Fibroblast of peridontal ligament (primary cell): ENCODE measurements at regions not wholly inside any gene's neighbourhood (a gene's known extent, or its start where the extent isn't known, plus 50 kb on each side); places are given as distances from the start of the nearest gene placed in this dataset.
"Not testable (repeated sequence)": the region's sequence is repeated elsewhere in the genome, so short reads cannot be mapped to it uniquely, and the experiment has no call there.

ENCODE experiments used
- DNase-seq: peaks from one replicate; pipeline ENCODE4 v3.0.0-alpha.2; 2010; ENCODE audit errors: extremely low read depth

DNA sequence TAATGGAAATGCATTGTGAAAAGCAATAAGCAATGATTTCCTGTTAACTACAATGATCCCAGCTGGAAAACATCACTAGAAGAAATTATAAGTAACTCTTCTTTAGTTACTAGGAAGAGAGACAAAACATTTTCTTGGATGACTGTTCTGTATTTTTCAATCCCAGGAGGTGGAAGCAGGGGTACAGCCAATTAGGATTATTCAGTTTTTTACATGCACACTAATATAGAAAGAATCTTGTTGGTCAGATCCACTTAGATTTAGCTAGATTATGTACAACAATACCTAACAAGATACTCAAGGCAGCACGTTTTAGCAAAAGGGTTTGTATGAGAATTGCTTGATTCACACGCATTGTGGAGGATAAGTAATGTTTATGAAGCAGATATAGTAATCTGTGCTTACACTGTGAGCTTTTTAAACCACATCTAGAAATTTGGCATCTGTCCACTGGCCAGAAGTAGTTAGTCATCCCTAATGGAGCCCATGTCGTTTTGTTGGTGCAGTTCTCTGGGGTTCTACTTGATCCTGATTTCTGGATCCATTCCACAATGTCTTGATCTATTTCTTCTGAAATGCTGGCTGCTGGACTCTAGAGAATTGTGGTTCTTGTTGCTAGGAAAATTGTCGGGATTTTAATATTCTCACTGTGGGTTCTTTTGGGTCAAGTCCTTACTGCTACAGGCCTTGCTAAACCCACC, 199.7 kb downstream of the ADCYAP1 start:
- peak; percentile 19 for DNase-seq

DNA sequence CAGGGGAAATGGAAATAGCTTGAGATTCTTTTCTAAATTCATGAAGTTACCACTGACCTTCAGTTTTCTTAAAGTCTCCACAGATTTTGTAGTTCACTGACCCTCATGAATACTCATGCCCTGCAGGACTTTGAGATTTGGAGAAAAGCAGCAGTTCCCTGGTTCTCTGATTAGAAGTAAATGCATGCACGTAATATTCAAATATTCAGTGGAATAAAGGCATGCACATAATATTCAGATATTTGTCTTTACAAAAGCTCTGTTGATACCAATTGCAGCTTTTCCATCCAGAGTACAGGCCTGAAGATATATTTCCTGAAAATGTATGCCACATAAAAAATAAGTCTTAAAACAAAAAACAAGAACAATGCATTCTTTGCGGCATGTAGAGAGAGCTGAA, 219.8 kb downstream of the ADCYAP1 start:
- no peak for DNase-seq

DNA sequence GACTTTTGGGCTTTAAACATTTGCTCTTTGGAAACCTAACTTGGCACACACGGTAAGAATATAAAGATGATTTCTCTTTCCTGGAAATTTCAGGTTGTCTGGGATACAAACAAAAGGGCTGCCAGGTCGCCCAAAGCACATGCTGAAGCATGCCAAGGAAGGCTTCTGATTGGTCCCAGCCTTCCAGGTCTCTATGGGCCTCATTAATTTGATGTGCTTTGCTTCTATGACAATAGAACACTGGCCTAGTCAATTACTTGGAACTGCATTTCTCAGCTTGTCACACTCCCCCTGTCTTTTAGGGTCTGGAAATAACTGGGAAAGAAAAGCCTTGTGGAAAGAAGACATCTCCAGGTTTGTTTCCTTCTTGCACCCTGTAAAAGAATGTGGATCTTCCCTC, 228.9 kb downstream of the ADCYAP1 start:
- no peak for DNase-seq

DNA sequence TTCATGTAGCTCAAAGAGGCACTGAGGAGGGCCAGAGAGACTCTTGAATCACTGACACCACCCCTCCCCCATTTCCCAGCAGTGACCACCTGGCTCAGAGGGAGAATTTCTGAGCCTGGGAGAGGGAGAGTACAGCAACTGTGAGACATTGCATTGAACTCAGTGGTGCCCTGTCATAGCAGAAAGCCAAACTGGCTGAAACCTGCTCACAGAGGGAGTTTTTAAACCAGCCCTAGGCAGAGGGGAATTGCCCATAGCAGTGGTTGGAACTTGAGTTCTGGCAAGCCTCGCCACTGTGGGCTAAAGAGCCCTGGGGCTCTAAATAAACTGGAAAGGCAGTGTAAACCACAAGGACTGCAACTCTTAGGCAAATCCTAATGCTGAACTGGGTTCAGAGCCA, 243.1 kb downstream of the ADCYAP1 start:
- DNase-seq: no peak

DNA sequence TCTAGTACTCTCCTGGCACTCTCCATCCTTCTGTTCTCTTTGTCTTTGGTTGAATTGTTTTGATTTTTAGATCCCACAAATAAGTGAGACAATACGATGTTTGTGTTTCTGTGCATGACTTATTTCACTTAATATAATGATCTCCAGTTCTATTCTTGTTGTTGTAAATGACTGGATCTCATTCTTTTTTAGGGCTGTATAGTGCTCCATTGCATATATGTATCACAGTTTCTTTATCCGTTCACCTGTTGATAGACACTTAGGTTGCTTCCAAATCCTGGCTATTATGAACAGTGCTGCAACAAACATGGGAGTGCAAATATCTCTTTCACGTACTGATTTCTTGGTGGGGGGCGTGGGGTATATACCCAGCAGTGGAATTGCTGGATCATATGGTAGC, 245.0 kb downstream of the ADCYAP1 start:
- no peak for DNase-seq

- no peak for DNase-seq
Measured at GRCh38 chr18:1150344-1150743, 245.7 kb downstream of the ADCYAP1 start.

GRCh38 chr18:1152958-1153357, 248.3 kb downstream of the ADCYAP1 start:
- not testable (repeated sequence) for DNase-seq

DNA sequence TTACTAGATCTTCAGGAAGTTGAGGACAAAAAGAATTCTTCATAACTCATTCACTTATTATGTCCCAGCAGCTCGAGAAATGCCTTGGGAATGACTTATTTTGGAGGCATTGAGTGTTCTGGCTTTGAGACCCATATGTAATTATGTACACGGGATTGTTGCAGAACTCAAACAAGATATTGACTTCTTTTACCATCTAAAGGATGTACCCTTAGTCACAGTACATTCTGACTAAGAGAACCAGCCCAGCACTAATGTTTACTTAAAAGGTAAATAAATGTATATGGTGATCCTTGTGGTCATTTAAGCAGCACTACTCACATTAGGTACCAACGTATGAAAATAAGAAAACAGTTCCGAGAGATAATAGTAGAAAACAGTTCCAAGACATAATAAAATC, 268.9 kb downstream of the ADCYAP1 start:
- no peak for DNase-seq

DNA sequence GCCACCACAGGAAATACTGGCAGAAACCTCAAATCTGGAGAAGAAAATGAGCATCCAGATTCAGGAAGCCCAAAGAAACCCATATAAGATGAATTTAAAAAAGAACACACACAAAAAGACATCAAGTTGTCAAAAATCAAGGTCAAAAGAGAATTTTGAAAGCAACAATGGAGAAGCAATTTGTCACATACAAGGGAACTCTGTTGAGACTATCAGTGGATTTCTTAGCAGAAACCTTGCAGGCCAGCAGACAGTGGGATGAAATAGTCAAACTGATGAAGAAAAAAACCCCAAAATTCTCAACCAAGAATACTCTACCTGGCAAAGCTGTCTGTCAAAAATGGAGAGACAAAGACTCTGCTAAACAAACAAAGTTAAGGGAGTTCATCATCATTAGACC, 272.6 kb downstream of the ADCYAP1 start:
- no peak for DNase-seq

DNA sequence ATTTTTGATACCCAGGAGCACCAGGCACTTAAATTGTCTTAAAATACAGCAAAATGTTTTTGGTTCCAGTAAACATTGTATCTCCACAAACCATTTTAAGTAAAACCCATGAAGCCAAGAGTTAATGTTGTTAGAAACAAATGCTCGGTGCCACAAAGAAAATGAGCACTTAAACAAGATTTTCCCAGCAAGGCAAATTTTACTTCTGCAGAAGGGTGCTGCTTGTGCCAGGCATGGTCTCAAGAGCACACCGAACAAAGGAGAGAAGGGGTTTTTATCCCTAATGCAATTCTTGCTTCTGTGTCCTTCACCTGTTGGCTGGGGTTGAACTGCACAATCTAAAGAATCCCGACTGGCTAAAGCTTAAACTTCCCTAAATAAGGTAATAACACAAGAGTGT, 286.7 kb downstream of the ADCYAP1 start:
- DNase-seq: no peak

DNA sequence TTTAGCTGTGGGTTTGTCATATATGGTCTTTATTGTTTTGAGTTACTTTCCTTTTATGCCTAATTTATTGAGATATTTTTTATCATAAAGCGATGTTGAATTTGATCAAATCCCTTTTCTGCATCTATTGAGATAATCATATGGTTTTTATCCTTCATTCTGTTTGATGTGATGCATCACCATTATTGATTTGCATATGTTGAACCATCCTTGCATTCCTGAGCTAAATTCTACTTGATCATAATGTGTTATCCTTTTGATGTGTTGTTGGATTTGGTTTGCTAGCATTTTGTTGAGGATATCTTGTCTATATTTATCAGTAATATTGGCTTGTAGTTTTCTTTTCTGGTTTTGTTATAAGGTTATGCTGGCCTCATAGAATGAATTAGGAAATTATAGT, 308.5 kb downstream of the ADCYAP1 start:
- no peak for DNase-seq

- DNase-seq: no peak
Measured at GRCh38 chr18:1222880-1223279, 318.2 kb downstream of the ADCYAP1 start.

- DNase-seq: no peak
Measured at GRCh38 chr18:1227025-1227424, 322.4 kb downstream of the ADCYAP1 start.

GRCh38 chr18:1229634-1230033, 325.0 kb downstream of the ADCYAP1 start:
- DNase-seq: no peak

- DNase-seq: no peak
Measured at GRCh38 chr18:1232867-1233266, 328.2 kb downstream of the ADCYAP1 start.

DNA sequence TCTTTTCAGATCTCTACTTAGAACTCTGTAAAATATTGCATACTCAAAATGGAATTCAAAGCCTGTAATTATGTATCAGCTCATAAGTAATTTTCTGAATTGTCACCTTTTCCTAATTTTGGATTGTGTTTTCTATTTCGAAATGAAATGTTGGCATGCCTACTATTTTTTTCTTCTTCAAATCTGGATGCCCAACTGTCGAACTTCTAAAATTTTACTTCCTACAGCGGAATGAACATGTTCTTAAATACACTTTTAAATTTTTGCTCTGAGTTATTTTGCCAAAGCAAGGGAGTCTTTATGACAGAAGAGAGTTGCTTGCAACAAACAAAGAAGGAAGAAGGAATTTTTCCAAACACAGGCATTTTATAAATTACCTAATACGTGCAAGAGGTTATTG, 336.0 kb downstream of the ADCYAP1 start:
- no peak for DNase-seq

- DNase-seq: no peak
Measured at GRCh38 chr18:1244397-1245122, 339.9 kb downstream of the ADCYAP1 start.

- DNase-seq: no peak
Measured at GRCh38 chr18:1246827-1247226, 342.2 kb downstream of the ADCYAP1 start.

DNA sequence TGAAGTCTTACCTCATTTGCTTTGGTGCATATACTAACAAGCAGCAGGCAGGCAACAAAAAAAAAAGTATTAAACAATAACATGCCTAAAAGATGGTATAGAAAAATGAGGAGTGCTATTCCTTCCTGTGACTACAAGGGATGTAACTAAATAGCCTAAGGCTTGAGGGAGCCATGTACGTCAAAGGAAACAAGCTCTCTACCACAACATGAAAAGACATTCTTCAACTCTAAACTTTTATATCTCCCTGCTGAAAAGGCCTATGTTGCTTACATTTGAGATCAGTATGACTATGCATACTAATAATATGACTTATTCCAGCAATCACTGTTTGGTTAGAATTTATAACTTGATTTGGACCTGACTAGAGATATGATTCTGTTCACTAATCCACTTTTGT, 347.9 kb downstream of the ADCYAP1 start:
- DNase-seq: no peak

- no peak for DNase-seq
Measured at GRCh38 chr18:1252936-1253335, 348.3 kb downstream of the ADCYAP1 start.

GRCh38 chr18:1253827-1254226, 349.2 kb downstream of the ADCYAP1 start:
- DNase-seq: no peak

GRCh38 chr18:1261054-1261453, 356.4 kb downstream of the ADCYAP1 start:
- no peak for DNase-seq

GRCh38 chr18:1267021-1267420, 362.4 kb downstream of the ADCYAP1 start:
- DNase-seq: no peak

DNA sequence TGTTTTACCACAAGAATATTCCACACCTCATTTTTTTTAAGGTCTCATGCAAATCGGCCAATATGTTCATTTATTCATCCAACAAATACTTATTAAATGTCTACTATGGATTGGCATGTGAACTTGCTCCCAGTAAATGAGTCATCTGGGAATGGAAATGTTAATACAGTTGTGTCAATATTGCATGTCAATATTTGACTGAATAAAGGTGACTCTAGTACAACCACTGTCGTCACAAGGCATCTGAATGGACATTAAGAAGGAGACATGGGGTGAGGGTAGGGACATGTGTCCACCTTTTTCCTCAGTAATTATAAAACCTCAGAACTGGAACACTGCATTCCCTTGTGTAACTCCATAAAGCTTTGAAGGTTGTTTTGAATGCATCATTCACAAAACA, 365.4 kb downstream of the ADCYAP1 start:
- no peak for DNase-seq
